Vagina (tissue), 2 donors: ENCODE measurements at regions not wholly inside any gene's neighbourhood (a gene's known extent, or its start where the extent isn't known, plus 50 kb on each side); places are given as distances from the start of the nearest gene placed in this dataset.

Source experiments
- DNase-seq, 2 donors: peaks; one replicate each; pipeline ENCODE4 v3.0.0-alpha.2; 2017; ENCODE audit errors: extremely low spot score in 2 of 2
- H3K27ac ChIP-seq: fragments of 200-600 bp; sonication (generic); one replicate; pipeline ENCODE4 v1.5.1; 2019
- H3K27me3 ChIP-seq: fragments of 200-600 bp; sonication (generic); one replicate; pipeline ENCODE4 v1.5.1; 2019
- H3K36me3 ChIP-seq, 2 donors: fragments of 200-600 bp; sonication (generic); one replicate each; pipeline ENCODE4 v1.5.1; 2017 to 2019
- H3K4me1 ChIP-seq: fragments of 200-600 bp; sonication (generic); one replicate; pipeline ENCODE4 v1.5.1; 2019
- H3K4me3 ChIP-seq, 2 donors: fragments of 200-600 bp; sonication (generic); 1 replicate in 1 of 2; 2 replicates in 1 of 2; pipeline ENCODE4 v1.5.1; 2016 to 2019
- H3K9me3 ChIP-seq: fragments of 200-600 bp; sonication (generic); one replicate; pipeline ENCODE4 v1.5.1; 2019
- CTCF ChIP-seq, 3 experiments: fragments of 450-650 bp in 2 of 3; fragments of 200-600 bp in 1 of 3; sonication (generic) in 1 of 3; IDR thresholded peaks; one replicate each; pipeline ENCODE4 v1.5.1; 2017 to 2019; ENCODE audit warnings: antibody characterized with exemption in 3 of 3, mild to moderate bottlenecking in 2 of 3, moderate library complexity in 2 of 3
- POLR2A ChIP-seq, 2 donors: fragments of 450-650 bp; IDR thresholded peaks; one replicate each; pipeline ENCODE4 v1.6.1; 2017; ENCODE audit warnings: antibody characterized with exemption in 2 of 2, mild to moderate bottlenecking in 2 of 2, moderate library complexity in 2 of 2
- POLR2AphosphoS5 ChIP-seq, 2 donors: sonication (generic); formaldehyde crosslinking; IDR thresholded peaks; one replicate each; pipeline ENCODE4 v1.9.0; 2017; ENCODE audit warnings: antibody characterized with exemption in 2 of 2, mild to moderate bottlenecking in 2 of 2, low read depth in 1 of 2; ENCODE audit not compliant: insufficient read depth in 1 of 2
- intact Hi-C: fragments of 100-400 bp; cut with DNase I; formaldehyde crosslinking; loops from one replicate; pipeline ENCODE4 v1.15.1; 2023

GRCh38 chr1:187862506-187862905 lies 1033.8 kb downstream of the PLA2G4A start:
- TF ChIP-seq POLR2A (IDR thresholded peaks at IDR 0.05): no peak
- no peak for TF ChIP-seq POLR2AphosphoS5 (IDR thresholded peaks at IDR 0.05; ENCODE audit: insufficient read depth in 1 of 2, low read depth in 1 of 2)
- no peak for TF ChIP-seq CTCF (IDR thresholded peaks at IDR 0.05)
- Histone ChIP-seq H3K36me3 (no peaks in the 10 kb centered on the region), H3K9me3 (no peaks in the 10 kb centered on the region), H3K27me3 (no peaks in the 10 kb centered on the region), H3K4me3 (no peak overlapping the region), H3K4me1 (no peaks in the 10 kb centered on the region), H3K27ac (no peak overlapping the region)
- DNase-seq: no peak
- intact Hi-C loops: no loop called here

- no peak for DNase-seq
- TF ChIP-seq CTCF (IDR thresholded peaks at IDR 0.05) (no peak), POLR2A (IDR thresholded peaks at IDR 0.05) (no peak), POLR2AphosphoS5 (IDR thresholded peaks at IDR 0.05; ENCODE audit: insufficient read depth in 1 of 2, low read depth in 1 of 2) (no peak)
- Histone ChIP-seq H3K27ac (no peak overlapping the region), H3K4me1 (no peaks in the 10 kb centered on the region), H3K27me3 (no peaks in the 10 kb centered on the region), H3K4me3 (no peak overlapping the region), H3K9me3 (no peaks in the 10 kb centered on the region), H3K36me3 (no peaks in the 10 kb centered on the region)
- intact Hi-C loops: no loop called here
Observed at GRCh38 chr1:187870552-187870951, 1041.8 kb downstream of the PLA2G4A start.

- H3K27me3 ChIP-seq: no peaks in the 10 kb centered on the region
- no peaks in the 10 kb centered on the region for H3K4me1 ChIP-seq
- TF ChIP-seq POLR2A (IDR thresholded peaks at IDR 0.05) (no peak), POLR2AphosphoS5 (IDR thresholded peaks at IDR 0.05; ENCODE audit: insufficient read depth in 1 of 2, low read depth in 1 of 2) (no peak), CTCF (IDR thresholded peaks at IDR 0.05) (no peak)
- no peak overlapping the region for H3K27ac ChIP-seq
- no peak for DNase-seq
- no peaks in the 10 kb centered on the region for H3K36me3 ChIP-seq
- no peaks in the 10 kb centered on the region for H3K9me3 ChIP-seq
- intact Hi-C loops: no loop called here
- no peak overlapping the region for H3K4me3 ChIP-seq
Observed at GRCh38 chr1:187871177-187871845, 1042.6 kb downstream of the PLA2G4A start.

GRCh38 chr1:187872550-187872949 lies 1043.8 kb downstream of the PLA2G4A start:
- Histone ChIP-seq H3K4me3 (no peak overlapping the region), H3K36me3 (no peaks in the 10 kb centered on the region), H3K9me3 (no peaks in the 10 kb centered on the region), H3K4me1 (no peaks in the 10 kb centered on the region), H3K27ac (no peak overlapping the region), H3K27me3 (no peaks in the 10 kb centered on the region)
- intact Hi-C loops: no loop called here
- DNase-seq: no peak
- TF ChIP-seq POLR2AphosphoS5 (IDR thresholded peaks at IDR 0.05; ENCODE audit: insufficient read depth in 1 of 2, low read depth in 1 of 2) (no peak), POLR2A (IDR thresholded peaks at IDR 0.05) (no peak), CTCF (IDR thresholded peaks at IDR 0.05) (no peak)

- no peaks in the 10 kb centered on the region for H3K27me3 ChIP-seq
- H3K27ac ChIP-seq: no peak overlapping the region
- no peaks in the 10 kb centered on the region for H3K36me3 ChIP-seq
- no peak for DNase-seq
- no peaks in the 10 kb centered on the region for H3K4me1 ChIP-seq
- H3K9me3 ChIP-seq: no peaks in the 10 kb centered on the region
- intact Hi-C loops: no loop called here
- H3K4me3 ChIP-seq: no peak overlapping the region
- TF ChIP-seq POLR2AphosphoS5 (IDR thresholded peaks at IDR 0.05; ENCODE audit: insufficient read depth in 1 of 2, low read depth in 1 of 2): no peak
- no peak for TF ChIP-seq POLR2A (IDR thresholded peaks at IDR 0.05)
- no peak for TF ChIP-seq CTCF (IDR thresholded peaks at IDR 0.05)
Observed at GRCh38 chr1:187873126-187873525, 1044.4 kb downstream of the PLA2G4A start.
